ENCODE measurements at regions not wholly inside any gene's neighbourhood (a gene's known extent, or its start where the extent isn't known, plus 50 kb on each side); places are given as distances from the start of the nearest gene placed in this dataset.

- DNase-seq (ENCODE audit: low read depth), result no peak
- no peak for TF ChIP-seq CTCF (IDR thresholded peaks at IDR 0.05; ENCODE audit: control insufficient read depth, extremely low read depth, insufficient read depth)
- no peak overlapping the region for H3K4me3 ChIP-seq (ENCODE audit: low read depth, low read length)
Observed at GRCh38 chr3:165133188-165133899, 55.0 kb upstream of the SI start.

GRCh38 chr3:165130708-165131107 is 52.4 kb upstream of the SI start:
- DNase-seq (ENCODE audit: low read depth), result peak; percentile 49
- H3K4me3 ChIP-seq (ENCODE audit: low read depth, low read length), result no peak overlapping the region
- no peak for TF ChIP-seq CTCF (IDR thresholded peaks at IDR 0.05; ENCODE audit: control insufficient read depth, extremely low read depth, insufficient read depth)

- H3K4me3 ChIP-seq (ENCODE audit: low read depth, low read length), result no peak overlapping the region
- no peak for TF ChIP-seq CTCF (IDR thresholded peaks at IDR 0.05; ENCODE audit: control insufficient read depth, extremely low read depth, insufficient read depth)
- DNase-seq (ENCODE audit: low read depth), result no peak
Observed at GRCh38 chr3:165128544-165128943, 50.2 kb upstream of the SI start.
